ENCODE measurements at regions not wholly inside any gene's neighbourhood (a gene's known extent, or its start where the extent isn't known, plus 50 kb on each side); places are given as distances from the start of the nearest gene placed in this dataset.

DNA sequence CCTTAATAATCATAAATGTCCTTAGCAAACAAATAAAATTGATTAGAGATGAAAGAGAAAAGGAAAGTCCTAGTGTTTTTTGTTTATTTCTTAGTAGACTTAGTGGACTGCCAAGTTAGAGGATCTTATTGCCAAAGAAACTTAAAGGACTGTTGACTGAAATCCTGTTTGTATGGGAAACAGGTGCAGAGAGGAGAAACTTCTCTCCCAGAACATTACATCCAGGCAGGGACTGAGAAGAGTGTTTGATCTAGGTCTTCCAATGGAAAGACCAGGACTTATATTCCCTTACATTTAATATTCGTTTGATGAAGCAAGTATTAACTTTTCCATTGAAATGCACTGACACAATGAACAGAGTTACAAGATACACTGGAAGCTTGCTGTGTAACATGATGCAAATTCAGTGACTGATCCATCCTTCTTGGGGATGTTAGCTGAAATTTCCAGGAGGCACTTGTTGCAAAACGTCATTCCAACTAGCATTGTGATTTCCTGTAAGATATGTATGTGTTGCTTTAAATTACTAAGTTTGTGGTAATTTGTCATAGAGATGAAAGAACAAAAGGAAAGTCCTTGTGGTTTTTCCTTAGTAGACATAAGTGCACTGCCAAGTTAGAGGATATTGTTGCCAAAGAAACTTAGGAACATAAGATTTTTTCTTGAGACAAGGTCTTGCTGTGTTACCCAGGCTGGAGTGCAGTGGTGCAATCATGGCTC, 505.6 kb downstream of the STIM2 start:
- DNase-seq (ENCODE audit: low read depth in 2 of 2): peak; percentile 3 to 61
- H3K4me3 ChIP-seq (replicated peaks in 1 of 2; ENCODE audit: low read depth in 2 of 2, low read length in 2 of 2): no peak overlapping the region
- TF ChIP-seq, protein P1, sequence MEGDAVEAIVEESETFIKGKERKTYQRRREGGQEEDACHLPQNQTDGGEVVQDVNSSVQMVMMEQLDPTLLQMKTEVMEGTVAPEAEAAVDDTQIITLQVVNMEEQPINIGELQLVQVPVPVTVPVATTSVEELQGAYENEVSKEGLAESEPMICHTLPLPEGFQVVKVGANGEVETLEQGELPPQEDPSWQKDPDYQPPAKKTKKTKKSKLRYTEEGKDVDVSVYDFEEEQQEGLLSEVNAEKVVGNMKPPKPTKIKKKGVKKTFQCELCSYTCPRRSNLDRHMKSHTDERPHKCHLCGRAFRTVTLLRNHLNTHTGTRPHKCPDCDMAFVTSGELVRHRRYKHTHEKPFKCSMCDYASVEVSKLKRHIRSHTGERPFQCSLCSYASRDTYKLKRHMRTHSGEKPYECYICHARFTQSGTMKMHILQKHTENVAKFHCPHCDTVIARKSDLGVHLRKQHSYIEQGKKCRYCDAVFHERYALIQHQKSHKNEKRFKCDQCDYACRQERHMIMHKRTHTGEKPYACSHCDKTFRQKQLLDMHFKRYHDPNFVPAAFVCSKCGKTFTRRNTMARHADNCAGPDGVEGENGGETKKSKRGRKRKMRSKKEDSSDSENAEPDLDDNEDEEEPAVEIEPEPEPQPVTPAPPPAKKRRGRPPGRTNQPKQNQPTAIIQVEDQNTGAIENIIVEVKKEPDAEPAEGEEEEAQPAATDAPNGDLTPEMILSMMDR (IDR thresholded peaks at IDR 0.05; ENCODE audit: low read depth, low read length): no peak

DNA sequence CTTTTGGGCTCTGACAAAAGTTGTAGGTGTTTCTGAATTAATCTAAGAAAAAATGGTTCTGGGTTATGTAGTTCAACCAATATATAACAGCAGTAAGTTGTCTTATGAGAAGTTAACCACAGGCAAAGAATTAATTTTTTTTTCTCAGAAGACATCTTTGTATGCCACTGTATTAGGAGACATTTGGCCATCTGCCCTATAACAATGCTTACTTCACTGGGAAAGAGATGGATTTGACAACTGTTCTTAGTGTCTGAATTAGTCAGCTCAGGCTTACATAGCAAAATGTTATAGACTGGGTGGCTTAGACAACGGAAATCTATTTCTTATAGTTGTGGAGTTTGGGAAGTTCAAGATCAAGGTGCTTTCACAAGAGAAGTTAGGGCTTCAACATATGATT, 508.1 kb downstream of the STIM2 start:
- TF ChIP-seq, protein P1 (IDR thresholded peaks at IDR 0.05; ENCODE audit: low read depth, low read length): no peak
- H3K4me3 ChIP-seq (replicated peaks in 1 of 2; ENCODE audit: low read depth in 2 of 2, low read length in 2 of 2): no peak overlapping the region
- DNase-seq (ENCODE audit: low read depth in 2 of 2): no peak

DNA sequence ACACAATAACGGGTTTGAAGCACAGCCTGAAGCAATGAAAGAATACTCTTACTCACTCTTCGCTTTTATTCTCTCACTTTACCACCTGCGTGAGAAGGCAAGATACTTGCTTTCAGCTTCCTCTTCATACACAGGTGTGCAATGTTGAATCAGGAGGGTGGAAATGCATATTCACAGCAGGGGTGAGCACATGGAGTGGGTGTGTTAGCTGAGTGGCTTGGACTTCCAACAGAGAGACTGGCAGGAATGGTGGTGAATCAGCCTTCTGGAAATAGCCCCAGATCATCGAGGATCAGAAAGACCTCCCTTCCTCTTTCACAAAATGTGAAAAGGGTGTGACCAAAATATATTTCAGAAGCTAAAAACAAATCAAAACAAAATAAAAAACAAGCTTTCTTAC, 521.2 kb downstream of the STIM2 start:
- TF ChIP-seq, protein P1 (IDR thresholded peaks at IDR 0.05; ENCODE audit: low read depth, low read length): no peak
- no peak for DNase-seq (ENCODE audit: low read depth in 2 of 2)
- no peak overlapping the region for H3K4me3 ChIP-seq (replicated peaks in 1 of 2; ENCODE audit: low read depth in 2 of 2, low read length in 2 of 2)

DNA sequence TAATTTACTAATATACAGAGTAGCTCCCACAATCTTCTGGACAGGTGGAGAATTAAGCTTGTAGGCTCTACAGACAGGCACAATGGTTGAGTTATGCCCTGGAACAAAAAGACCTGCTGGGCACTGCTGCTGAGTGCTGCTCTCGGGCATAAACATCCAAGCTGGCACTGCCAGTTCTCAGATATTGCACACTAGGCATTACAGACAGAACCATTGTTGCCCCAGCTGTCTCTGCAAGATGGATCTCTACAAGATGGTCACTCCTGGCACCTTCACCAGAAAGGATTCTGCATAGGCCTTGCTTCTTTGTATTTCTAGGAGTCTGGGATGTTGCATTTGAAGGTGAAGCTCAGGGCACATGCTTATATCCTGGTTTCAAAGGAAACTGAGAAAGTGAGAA, 527.1 kb downstream of the STIM2 start:
- DNase-seq (ENCODE audit: low read depth in 2 of 2): no peak
- TF ChIP-seq, protein P1 (IDR thresholded peaks at IDR 0.05; ENCODE audit: low read depth, low read length): no peak

DNA sequence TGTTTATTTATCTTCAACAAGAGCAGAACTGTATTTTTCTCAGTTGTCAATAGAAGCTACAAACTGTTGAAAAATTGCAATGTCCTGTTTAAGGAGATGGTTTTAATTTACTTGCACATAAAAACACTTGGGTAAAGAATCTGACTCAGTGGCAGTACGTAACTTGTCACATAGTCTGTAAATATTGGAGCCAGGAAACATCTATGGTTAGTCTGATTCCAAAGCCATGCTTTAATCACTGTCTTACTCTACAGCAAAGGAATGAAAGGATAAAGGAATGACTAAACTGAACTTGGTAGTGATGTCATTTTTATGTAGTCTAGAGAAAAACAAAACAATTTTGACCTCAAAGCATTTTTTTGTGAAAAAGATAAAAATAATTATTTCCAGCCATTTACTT, 537.2 kb downstream of the STIM2 start:
- TF ChIP-seq, protein P1 (IDR thresholded peaks at IDR 0.05; ENCODE audit: low read depth, low read length): no peak
- H3K4me3 ChIP-seq (replicated peaks in 1 of 2; ENCODE audit: low read depth in 2 of 2, low read length in 2 of 2): no peak overlapping the region
- DNase-seq (ENCODE audit: low read depth in 2 of 2): peak; percentile 2 to 54

More for the DNA sequence above, 527.1 kb downstream of the STIM2 start:
- no peak overlapping the region for H3K4me3 ChIP-seq (replicated peaks in 1 of 2; ENCODE audit: low read depth in 2 of 2, low read length in 2 of 2)

DNA sequence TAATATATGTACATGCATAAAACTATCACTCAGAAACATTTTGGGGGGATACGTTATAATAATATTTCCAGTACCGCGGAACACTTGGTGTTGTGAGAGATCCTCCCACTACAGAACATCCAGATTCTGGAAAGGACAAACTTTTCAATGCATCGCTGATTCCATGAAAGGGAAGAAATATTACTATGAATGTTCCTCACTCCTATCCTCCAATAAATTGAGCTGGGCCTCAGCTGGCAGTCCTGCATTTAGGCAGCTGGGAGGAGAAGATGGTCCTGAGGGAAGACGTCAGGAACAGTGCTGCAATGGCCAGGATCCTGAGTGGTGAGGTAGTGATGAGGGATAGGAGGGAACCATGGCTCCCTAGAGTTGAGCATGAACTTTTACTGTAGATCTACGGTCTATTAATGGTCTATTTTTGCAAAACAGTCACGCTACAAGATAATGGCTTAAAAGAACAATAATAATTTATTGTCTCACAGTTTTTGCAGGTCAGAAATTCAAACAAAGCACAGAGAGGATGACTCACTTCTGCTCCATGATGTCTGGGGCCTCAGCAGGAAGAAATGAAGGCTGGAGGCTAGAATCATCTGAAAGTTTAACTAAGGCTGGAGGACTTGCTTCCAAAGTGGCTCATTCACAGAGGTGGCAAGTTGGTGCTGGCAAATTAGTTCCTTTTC, 538.1 kb downstream of the STIM2 start:
- peak in 1 of 2 donors; percentile 18 for DNase-seq (ENCODE audit: low read depth in 2 of 2)
- H3K4me3 ChIP-seq (replicated peaks in 1 of 2; ENCODE audit: low read depth in 2 of 2, low read length in 2 of 2): no peak overlapping the region
- TF ChIP-seq, protein P1 (IDR thresholded peaks at IDR 0.05; ENCODE audit: low read depth, low read length): no peak

Measured in cardiac fibroblast (primary cell).